ENCODE measurements at regions not wholly inside any gene's neighbourhood (a gene's known extent, or its start where the extent isn't known, plus 50 kb on each side); places are given as distances from the start of the nearest gene placed in this dataset.

- POLR2A ChIA-PET (ENCODE audit: low non-redundant PET): no interaction called here
- no peak overlapping the region for H3K27ac ChIP-seq
- CTCF ChIA-PET: interaction anchor here (0.6 to 0.7 kb wide), 2 partner anchors 183 to 656 kb away, joined by 3 read pairs; no protein-coding TSS in a partner anchor
- peak; percentile 15 for DNase-seq (ENCODE audit: low spot score)
- TF ChIP-seq, protein P1, sequence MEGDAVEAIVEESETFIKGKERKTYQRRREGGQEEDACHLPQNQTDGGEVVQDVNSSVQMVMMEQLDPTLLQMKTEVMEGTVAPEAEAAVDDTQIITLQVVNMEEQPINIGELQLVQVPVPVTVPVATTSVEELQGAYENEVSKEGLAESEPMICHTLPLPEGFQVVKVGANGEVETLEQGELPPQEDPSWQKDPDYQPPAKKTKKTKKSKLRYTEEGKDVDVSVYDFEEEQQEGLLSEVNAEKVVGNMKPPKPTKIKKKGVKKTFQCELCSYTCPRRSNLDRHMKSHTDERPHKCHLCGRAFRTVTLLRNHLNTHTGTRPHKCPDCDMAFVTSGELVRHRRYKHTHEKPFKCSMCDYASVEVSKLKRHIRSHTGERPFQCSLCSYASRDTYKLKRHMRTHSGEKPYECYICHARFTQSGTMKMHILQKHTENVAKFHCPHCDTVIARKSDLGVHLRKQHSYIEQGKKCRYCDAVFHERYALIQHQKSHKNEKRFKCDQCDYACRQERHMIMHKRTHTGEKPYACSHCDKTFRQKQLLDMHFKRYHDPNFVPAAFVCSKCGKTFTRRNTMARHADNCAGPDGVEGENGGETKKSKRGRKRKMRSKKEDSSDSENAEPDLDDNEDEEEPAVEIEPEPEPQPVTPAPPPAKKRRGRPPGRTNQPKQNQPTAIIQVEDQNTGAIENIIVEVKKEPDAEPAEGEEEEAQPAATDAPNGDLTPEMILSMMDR (conservative IDR thresholded peaks at IDR 0.05; ENCODE audit: low read depth): peak; percentile 34
These were observed 121.0 kb upstream of the TEX13D start for GRCh38 chrX:124211312-124211942.

DNA sequence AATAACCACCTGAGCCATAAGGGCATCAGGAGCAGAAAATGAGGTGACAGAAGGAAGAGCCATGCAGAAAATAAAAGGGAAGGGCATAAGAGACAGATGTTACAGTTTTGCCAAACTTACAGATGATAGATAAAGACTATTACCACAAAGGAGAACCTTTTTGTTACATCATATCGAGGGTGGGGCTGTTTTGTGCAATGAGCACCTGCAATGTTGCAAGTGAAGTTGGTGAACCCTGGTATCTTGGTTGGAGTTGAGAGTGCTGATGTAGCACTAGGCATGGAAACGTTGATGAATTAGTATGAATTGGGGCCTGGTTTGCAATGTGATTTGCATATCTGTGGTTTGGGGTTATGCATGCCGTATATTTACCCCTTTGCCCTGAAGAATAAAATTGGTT, 119.8 kb upstream of the TEX13D start:
- DNase-seq (ENCODE audit: low spot score): no peak
- no peak overlapping the region for H3K27ac ChIP-seq
- TF ChIP-seq, protein P1 (conservative IDR thresholded peaks at IDR 0.05; ENCODE audit: low read depth): no peak
- POLR2A ChIA-PET (ENCODE audit: low non-redundant PET): no interaction called here
- CTCF ChIA-PET: no interaction called here

- ChIA-PET CTCF (no interaction called here), POLR2A (ENCODE audit: low non-redundant PET) (no interaction called here)
- no peak for DNase-seq (ENCODE audit: low spot score)
- H3K27ac ChIP-seq: no peak overlapping the region
- TF ChIP-seq, protein P1 (conservative IDR thresholded peaks at IDR 0.05; ENCODE audit: low read depth): no peak
These were observed 116.7 kb upstream of the TEX13D start for GRCh38 chrX:124215786-124216185.

- POLR2A ChIA-PET (ENCODE audit: low non-redundant PET): no interaction called here
These were observed 115.9 kb upstream of the TEX13D start for GRCh38 chrX:124216396-124217115.

DNA sequence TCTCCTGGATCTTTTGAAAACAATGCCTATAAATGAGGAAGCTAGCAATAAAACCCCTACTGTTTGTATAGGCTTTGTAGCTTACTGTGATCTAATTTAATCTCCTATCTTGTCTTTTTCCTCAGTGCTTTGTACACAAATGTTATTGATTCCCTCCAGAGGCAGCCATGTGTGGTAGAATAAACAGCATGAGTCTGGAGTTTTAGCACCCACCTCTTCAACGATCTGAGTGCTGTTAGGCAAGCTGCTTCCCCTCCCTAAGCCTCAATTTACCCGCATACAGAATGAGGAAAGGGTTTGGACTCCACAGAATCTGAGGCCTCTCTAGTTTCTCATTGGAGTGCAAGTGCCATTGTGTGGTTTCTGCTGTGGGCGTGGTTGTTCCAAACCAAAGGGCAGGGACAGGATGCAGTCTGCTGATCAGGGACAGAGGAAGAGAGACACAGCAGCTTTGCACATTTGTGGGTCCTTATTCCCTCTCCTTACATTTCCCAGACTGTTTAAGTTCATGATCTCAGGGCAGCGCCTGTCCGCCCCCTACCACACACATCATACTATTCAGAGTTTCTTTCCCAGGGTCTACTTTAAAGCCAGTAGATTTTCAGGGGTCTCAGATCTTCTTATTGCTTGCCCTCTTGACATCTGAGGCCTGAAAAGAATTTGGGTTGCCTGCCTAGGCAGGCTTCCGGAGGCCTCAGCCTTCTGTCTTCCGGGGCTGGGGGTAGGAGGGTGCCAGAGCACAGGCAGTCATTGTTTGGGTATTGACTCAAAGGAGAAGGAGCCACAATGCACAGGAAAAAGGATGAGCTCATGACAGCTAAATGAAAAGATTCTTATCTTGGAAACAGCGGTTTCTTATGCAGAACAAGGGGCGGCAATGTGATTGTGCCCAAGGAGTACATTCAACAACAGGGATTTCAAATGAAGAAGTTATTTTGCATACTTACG, 114.9 kb upstream of the TEX13D start:
- TF ChIP-seq, protein P1 (conservative IDR thresholded peaks at IDR 0.05; ENCODE audit: low read depth): no peak
- ChIA-PET CTCF (no interaction called here), POLR2A (ENCODE audit: low non-redundant PET) (no interaction called here)
- H3K27ac ChIP-seq: no peak overlapping the region
- peak; percentile 5 for DNase-seq (ENCODE audit: low spot score)

More at GRCh38 chrX:124216396-124217115, 115.9 kb upstream of the TEX13D start:
- DNase-seq (ENCODE audit: low spot score): no peak
- CTCF ChIA-PET: no interaction called here
- H3K27ac ChIP-seq: no peak overlapping the region
- TF ChIP-seq, protein P1 (conservative IDR thresholded peaks at IDR 0.05; ENCODE audit: low read depth): no peak

GRCh38 chrX:124223524-124223923, 108.9 kb upstream of the TEX13D start:
- CTCF ChIA-PET: no interaction called here
- POLR2A ChIA-PET (ENCODE audit: low non-redundant PET): no interaction called here
- TF ChIP-seq, protein P1 (conservative IDR thresholded peaks at IDR 0.05; ENCODE audit: low read depth): no peak
- no peak for DNase-seq (ENCODE audit: low spot score)
- no peak overlapping the region for H3K27ac ChIP-seq

Data from RWPE1 (cell line).